ENCODE measurements at regions not wholly inside any gene's neighbourhood (a gene's known extent, or its start where the extent isn't known, plus 50 kb on each side); places are given as distances from the start of the nearest gene placed in this dataset.

- Mint-ChIP-seq H3K4me1 (no peaks in the 10 kb centered on the region), H3K27ac (ENCODE audit: low read depth) (no peak overlapping the region), H3K4me3 (no peak overlapping the region), H3K27me3 (no peaks in the 10 kb centered on the region), H3K9me3 (peaks cover 18% of the 10 kb centered on the region), H3K36me3 (ENCODE audit: insufficient read depth) (no peaks in the 10 kb centered on the region)
- DNase-seq (ENCODE audit: low spot score in 2 of 2) (no peak), ATAC-seq (replicated peaks; ENCODE audit: extremely low read depth, poor library complexity, severe bottlenecking) (no peak)
Observed at GRCh38 chr7:68417002-68417401, 1181.3 kb upstream of the AUTS2 start.

- DNase-seq (ENCODE audit: low spot score in 2 of 2) (no peak), ATAC-seq (replicated peaks; ENCODE audit: extremely low read depth, poor library complexity, severe bottlenecking) (no peak)
- H3K27ac Mint-ChIP-seq (ENCODE audit: low read depth), result no peak overlapping the region
- H3K27me3 Mint-ChIP-seq, result no peaks in the 10 kb centered on the region
- no peaks in the 10 kb centered on the region for H3K36me3 Mint-ChIP-seq (ENCODE audit: insufficient read depth)
- peaks cover 18% of the 10 kb centered on the region for H3K9me3 Mint-ChIP-seq
- H3K4me3 Mint-ChIP-seq, result no peak overlapping the region
- no peaks in the 10 kb centered on the region for H3K4me1 Mint-ChIP-seq
Observed at GRCh38 chr7:68417659-68418058, 1180.6 kb upstream of the AUTS2 start.

DNA sequence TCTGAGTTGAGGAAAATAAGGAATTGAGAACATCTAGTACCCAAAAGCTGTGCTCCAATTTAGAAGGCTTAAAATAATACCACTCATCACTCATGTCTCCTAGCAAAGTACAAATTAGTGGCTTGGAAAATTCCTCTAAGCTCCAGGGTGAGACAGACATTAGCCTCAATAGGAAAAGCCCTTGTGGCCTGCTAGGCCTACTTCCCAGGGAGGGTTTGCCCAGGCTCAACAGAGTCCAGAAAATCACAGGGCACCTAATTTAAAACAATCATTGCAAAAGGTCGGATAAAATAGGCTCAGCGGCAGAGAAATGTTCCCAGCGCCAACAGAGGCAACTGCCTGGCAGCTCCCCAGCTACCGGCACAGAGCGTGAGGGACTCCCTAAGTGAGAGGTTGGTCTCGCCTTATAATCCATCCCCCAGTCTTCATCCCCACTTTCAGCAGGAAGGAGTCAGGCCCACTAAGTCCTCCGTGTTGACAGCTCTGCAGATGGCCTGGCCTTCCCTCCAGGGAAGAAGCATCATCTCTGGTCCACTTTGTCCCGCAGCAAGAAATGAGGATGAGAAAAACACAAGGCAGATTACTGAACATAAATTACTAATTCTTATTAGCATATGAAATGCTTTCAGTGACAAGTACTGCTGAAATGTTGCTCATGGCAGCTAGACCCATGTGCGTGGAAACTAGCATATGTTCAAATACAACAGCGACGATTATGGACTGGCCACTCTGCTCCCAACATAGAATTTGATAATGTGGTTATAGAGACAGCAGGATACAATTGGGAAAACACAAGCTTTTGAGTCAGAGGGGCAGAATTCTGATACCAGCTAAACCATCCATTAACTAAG is 1177.7 kb upstream of the AUTS2 start:
- no peaks in the 10 kb centered on the region for H3K36me3 Mint-ChIP-seq (ENCODE audit: insufficient read depth)
- no peak for ATAC-seq (replicated peaks; ENCODE audit: extremely low read depth, poor library complexity, severe bottlenecking)
- H3K27ac Mint-ChIP-seq (ENCODE audit: low read depth), result no peak overlapping the region
- H3K4me3 Mint-ChIP-seq, result no peak overlapping the region
- no peaks in the 10 kb centered on the region for H3K4me1 Mint-ChIP-seq
- H3K9me3 Mint-ChIP-seq, result peaks cover 24% of the 10 kb centered on the region
- H3K27me3 Mint-ChIP-seq, result no peaks in the 10 kb centered on the region
- no peak for DNase-seq (ENCODE audit: low spot score in 2 of 2)

DNA sequence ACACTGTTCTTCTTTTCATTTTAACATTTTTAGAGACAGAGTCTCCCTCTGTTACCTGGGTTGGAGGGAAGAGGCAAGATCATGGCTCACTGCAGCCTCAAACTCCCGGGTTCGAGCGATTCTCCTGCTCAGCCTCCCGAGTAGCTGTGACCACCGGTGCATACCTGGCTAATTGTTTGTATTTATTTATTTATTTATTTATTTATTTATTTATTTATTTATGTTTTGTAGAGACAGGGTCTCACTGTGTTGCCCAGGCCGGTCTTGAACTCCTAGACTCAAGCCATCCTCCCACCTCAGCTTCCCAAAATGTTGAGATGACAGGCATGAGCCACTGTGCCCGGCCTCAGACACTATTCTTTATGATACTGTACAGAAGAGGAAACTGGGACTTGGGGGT is 1176.6 kb upstream of the AUTS2 start:
- Mint-ChIP-seq H3K27ac (ENCODE audit: low read depth) (no peak overlapping the region), H3K4me1 (no peaks in the 10 kb centered on the region), H3K27me3 (no peaks in the 10 kb centered on the region), H3K36me3 (ENCODE audit: insufficient read depth) (no peaks in the 10 kb centered on the region), H3K4me3 (no peak overlapping the region), H3K9me3 (peaks cover 24% of the 10 kb centered on the region)
- DNase-seq (ENCODE audit: low spot score in 2 of 2) (no peak), ATAC-seq (replicated peaks; ENCODE audit: extremely low read depth, poor library complexity, severe bottlenecking) (no peak)

DNA sequence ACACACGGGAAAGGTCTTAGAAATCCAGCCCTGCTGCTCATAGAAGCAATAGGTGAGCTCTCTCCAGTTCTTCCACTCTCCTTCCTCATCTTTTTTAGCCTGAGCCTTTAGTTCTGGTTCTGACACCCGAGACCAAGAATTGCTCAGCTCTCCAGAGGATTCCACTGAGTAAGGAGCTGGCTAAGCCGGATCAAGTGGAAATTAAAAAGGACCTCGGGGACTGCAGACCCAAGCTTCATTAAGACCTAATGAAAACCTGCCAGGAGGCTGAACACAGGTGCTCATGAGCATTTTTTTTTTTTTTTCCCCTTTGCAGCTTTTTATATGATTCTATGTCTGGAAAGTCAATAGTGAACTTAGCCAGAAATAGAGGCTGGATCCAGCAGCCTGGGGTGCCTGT is 1176.0 kb upstream of the AUTS2 start:
- no peak overlapping the region for H3K27ac Mint-ChIP-seq (ENCODE audit: low read depth)
- no peak for DNase-seq (ENCODE audit: low spot score in 2 of 2)
- no peaks in the 10 kb centered on the region for H3K27me3 Mint-ChIP-seq
- H3K4me3 Mint-ChIP-seq, result no peak overlapping the region
- no peaks in the 10 kb centered on the region for H3K36me3 Mint-ChIP-seq (ENCODE audit: insufficient read depth)
- no peak for ATAC-seq (replicated peaks; ENCODE audit: extremely low read depth, poor library complexity, severe bottlenecking)
- peaks cover 28% of the 10 kb centered on the region for H3K9me3 Mint-ChIP-seq
- H3K4me1 Mint-ChIP-seq, result no peaks in the 10 kb centered on the region

DNA sequence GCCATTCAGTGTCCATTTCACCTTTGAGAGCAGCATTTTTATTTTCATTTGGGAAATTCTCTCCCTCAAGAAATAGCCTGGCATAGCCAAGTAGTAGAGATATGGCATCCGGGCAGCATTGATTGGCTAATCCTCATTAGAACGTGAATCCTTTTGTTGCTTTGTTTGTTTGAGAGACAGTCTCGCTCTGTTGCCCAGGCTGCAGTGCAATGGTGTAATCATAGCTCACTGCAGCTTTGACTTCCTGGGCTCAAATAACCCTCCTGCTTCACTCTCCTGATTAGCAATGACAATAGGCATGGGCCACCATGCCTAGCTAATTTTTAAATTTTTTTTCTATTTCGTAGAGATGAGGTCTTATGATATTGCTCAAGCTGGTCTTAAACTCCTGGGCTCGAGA is 1174.9 kb upstream of the AUTS2 start:
- ATAC-seq (replicated peaks; ENCODE audit: extremely low read depth, poor library complexity, severe bottlenecking) (no peak), DNase-seq (ENCODE audit: low spot score in 2 of 2) (no peak)
- Mint-ChIP-seq H3K27me3 (no peaks in the 10 kb centered on the region), H3K9me3 (peaks cover 27% of the 10 kb centered on the region), H3K27ac (ENCODE audit: low read depth) (no peak overlapping the region), H3K36me3 (ENCODE audit: insufficient read depth) (no peaks in the 10 kb centered on the region), H3K4me3 (no peak overlapping the region), H3K4me1 (no peaks in the 10 kb centered on the region)

GRCh38 chr7:68424658-68425297 is 1173.5 kb upstream of the AUTS2 start:
- Mint-ChIP-seq H3K4me3 (no peak overlapping the region), H3K9me3 (peaks cover 27% of the 10 kb centered on the region)

DNA sequence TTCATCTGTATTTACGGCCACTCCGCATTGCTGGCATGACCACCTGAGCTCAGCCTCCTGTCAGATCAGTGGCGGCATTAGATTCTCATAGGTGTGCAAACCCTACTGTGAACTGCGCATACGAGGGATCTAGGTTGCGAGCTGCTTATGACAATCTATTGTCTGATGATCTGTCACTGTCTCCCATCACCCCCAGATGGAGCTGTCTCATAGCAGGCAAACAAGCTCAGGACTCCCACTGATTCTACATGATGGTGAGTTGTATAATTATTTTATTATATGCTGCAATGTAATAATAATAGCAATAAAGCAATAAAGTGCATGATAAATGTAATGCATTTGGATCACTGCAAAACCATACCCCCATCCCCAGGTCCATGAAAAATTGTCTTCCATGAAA is 1172.9 kb upstream of the AUTS2 start:
- H3K27ac Mint-ChIP-seq (ENCODE audit: low read depth), result no peak overlapping the region
- no peaks in the 10 kb centered on the region for H3K36me3 Mint-ChIP-seq (ENCODE audit: insufficient read depth)
- H3K4me3 Mint-ChIP-seq, result no peak overlapping the region
- ATAC-seq (replicated peaks; ENCODE audit: extremely low read depth, poor library complexity, severe bottlenecking) (no peak), DNase-seq (ENCODE audit: low spot score in 2 of 2) (no peak)
- no peaks in the 10 kb centered on the region for H3K4me1 Mint-ChIP-seq
- peaks cover 21% of the 10 kb centered on the region for H3K9me3 Mint-ChIP-seq
- H3K27me3 Mint-ChIP-seq, result no peaks in the 10 kb centered on the region

More at GRCh38 chr7:68424658-68425297, 1173.5 kb upstream of the AUTS2 start:
- Mint-ChIP-seq H3K27me3 (no peaks in the 10 kb centered on the region), H3K27ac (ENCODE audit: low read depth) (no peak overlapping the region), H3K4me1 (no peaks in the 10 kb centered on the region), H3K36me3 (ENCODE audit: insufficient read depth) (no peaks in the 10 kb centered on the region)
- DNase-seq (ENCODE audit: low spot score in 2 of 2) (no peak), ATAC-seq (replicated peaks; ENCODE audit: extremely low read depth, poor library complexity, severe bottlenecking) (no peak)

DNA sequence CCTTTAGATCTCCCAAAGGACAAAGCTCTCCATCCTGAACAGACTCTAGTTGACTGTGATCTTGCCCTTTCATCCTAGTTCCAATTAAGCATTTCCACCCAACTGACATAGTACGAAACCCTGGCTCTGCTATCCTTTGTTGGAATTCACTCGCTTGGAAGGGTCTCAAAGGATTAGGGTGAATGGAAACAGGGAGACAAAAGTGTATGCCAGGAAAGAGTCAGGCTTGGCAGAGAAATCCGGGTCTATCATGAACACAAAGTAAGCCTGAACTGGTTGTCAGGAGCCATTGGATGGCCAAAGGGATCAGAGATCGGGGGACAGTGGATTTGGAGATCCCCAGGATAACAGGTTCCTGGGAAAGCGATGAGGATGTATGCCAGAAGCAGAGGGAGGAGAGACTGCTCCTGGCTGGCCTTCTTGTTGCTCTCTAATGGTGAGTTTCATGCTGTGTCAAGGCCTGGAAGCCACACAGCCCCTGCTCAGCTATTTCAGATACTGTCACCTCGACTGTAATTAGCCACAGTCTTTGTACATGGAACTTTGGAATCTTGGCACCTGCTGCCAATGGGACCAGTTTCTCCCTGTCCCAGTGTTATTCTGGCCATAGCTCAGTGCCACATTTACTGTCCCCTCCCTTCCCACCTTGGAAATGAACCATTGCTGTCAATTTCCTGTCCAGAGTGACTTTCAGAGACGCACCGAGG is 1168.7 kb upstream of the AUTS2 start:
- Mint-ChIP-seq H3K27ac (ENCODE audit: low read depth) (no peak overlapping the region), H3K4me1 (no peaks in the 10 kb centered on the region), H3K9me3 (peaks cover 16% of the 10 kb centered on the region), H3K36me3 (ENCODE audit: insufficient read depth) (no peaks in the 10 kb centered on the region), H3K4me3 (no peak overlapping the region), H3K27me3 (no peaks in the 10 kb centered on the region)
- DNase-seq (ENCODE audit: low spot score in 2 of 2) (no peak), ATAC-seq (replicated peaks; ENCODE audit: extremely low read depth, poor library complexity, severe bottlenecking) (no peak)

- H3K4me3 Mint-ChIP-seq, result no peak overlapping the region
- DNase-seq (ENCODE audit: low spot score in 2 of 2) (no peak), ATAC-seq (replicated peaks; ENCODE audit: extremely low read depth, poor library complexity, severe bottlenecking) (no peak)
- H3K27ac Mint-ChIP-seq (ENCODE audit: low read depth), result no peak overlapping the region
- no peaks in the 10 kb centered on the region for H3K4me1 Mint-ChIP-seq
- no peaks in the 10 kb centered on the region for H3K36me3 Mint-ChIP-seq (ENCODE audit: insufficient read depth)
- H3K9me3 Mint-ChIP-seq, result peaks cover 19% of the 10 kb centered on the region
- no peaks in the 10 kb centered on the region for H3K27me3 Mint-ChIP-seq
Observed at GRCh38 chr7:68432585-68432984, 1165.7 kb upstream of the AUTS2 start.

DNA sequence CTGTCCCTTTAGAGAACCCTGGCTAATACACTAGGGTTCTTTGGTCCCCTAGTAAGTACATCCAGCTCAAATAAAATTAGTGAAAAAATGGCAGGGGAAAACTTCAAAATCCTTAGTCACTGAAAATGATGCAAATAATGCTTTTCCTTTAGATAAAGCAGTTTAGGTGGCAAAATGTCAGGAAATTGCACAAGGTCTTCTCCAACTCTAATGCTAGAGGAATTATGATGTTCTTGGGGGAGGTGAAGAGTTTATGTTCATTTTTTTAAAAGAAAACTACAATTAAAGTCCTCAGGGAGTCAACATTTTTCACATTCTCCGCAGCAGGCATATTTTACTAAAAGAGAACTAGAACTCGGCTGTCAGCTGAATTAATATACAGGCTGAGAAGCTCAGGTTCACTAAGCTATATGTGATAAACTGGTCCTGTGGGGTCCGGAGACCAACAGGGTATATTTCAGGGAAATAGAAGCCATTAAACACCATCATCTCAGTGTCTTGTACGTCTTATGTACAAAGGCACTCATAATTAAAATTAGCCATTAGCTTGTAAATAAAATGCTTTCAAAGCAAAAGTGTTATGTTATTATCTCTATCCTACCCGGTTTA is 1164.7 kb upstream of the AUTS2 start:
- H3K27ac Mint-ChIP-seq (ENCODE audit: low read depth), result no peak overlapping the region

GRCh38 chr7:68434857-68435256 is 1163.4 kb upstream of the AUTS2 start:
- DNase-seq (ENCODE audit: low spot score in 2 of 2), result no peak
- no peak for ATAC-seq (replicated peaks; ENCODE audit: extremely low read depth, poor library complexity, severe bottlenecking)
- H3K27ac Mint-ChIP-seq (ENCODE audit: low read depth), result no peak overlapping the region
- peaks cover 27% of the 10 kb centered on the region for H3K9me3 Mint-ChIP-seq
- H3K4me1 Mint-ChIP-seq, result no peaks in the 10 kb centered on the region
- H3K36me3 Mint-ChIP-seq (ENCODE audit: insufficient read depth), result no peaks in the 10 kb centered on the region
- no peaks in the 10 kb centered on the region for H3K27me3 Mint-ChIP-seq
- no peak overlapping the region for H3K4me3 Mint-ChIP-seq

More for the DNA sequence above, 1164.7 kb upstream of the AUTS2 start:
- Mint-ChIP-seq H3K4me3 (no peak overlapping the region), H3K9me3 (peaks cover 22% of the 10 kb centered on the region), H3K36me3 (ENCODE audit: insufficient read depth) (no peaks in the 10 kb centered on the region), H3K27me3 (no peaks in the 10 kb centered on the region), H3K4me1 (no peaks in the 10 kb centered on the region)
- no peak for ATAC-seq (replicated peaks; ENCODE audit: extremely low read depth, poor library complexity, severe bottlenecking)
- no peak for DNase-seq (ENCODE audit: low spot score in 2 of 2)

All from central memory CD8-positive, alpha-beta T cell (primary cell).